ENCODE measurements at regions not wholly inside any gene's neighbourhood (a gene's known extent, or its start where the extent isn't known, plus 50 kb on each side); places are given as distances from the start of the nearest gene placed in this dataset.

DNA sequence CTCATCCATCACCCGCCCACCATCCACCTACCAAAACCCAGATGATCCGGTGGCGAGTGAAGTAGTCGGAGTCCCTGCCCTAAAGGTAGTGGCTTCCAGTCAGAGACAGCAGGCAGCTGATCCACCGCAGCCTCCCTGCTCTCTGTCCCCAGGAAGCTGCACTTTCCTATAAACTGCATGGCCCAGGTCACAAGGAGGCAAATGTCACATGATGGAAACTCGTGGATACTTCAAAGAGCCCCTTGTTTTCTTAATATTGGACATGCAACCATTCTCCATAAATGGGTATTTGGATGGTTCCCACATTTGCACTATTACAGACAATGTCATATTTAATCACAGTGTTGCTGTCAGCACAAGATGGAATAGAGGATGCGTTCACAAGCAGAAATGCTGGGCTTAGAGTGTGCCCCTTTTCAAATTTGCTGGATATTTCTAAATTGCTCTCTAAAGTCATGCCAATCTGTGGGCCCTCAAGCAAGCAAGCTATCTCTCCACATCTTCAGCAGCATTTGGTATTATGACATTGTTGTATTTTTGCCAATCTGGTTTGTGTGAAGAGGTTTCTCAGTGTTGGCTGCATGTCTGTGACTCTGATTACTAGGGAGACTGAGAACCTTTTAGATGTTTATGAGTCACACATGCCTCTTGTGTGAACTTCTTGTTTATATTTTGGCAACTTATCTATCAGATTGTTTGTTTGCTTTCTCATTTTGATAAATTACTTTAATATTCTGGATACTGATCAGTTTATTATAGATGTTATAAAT is 822.0 kb downstream of the TNS3 start:
- intact Hi-C loops (cut with micrococcal nuclease; ENCODE audit: unreplicated experiment) = loop anchor here (5.0 to 10.0 kb wide), 4 partner anchors 108 to 415 kb away; no protein-coding TSS in a partner anchor
- no peak for DNase-seq
- CTCF ChIA-PET = interaction anchor here (1.1 kb wide), 1 partner anchor 604 kb away, joined by 3 read pairs; no protein-coding TSS in a partner anchor

DNA sequence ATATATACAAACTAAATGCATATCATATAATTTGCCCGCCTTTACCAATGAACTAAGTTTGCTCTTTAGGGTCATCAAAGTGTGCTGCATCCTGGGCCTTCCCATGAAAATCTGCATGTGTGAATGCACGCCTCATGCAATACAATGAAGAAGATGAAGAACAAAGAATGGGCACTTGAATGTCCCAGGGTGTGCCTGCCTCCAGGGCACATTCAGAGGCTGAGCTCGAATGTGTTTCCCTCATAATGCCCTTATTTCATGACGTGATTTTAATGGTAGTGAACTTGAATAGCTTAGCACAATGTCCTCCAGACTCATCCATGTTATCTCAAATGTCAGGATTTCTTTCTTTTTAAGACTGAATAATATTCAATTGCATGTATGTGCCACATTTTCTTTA is 824.9 kb downstream of the TNS3 start:
- CTCF ChIA-PET = interaction anchor here (0.6 kb wide), 1 partner anchor 352 kb away, joined by 3 read pairs; no protein-coding TSS in a partner anchor
- Mint-ChIP-seq H3K4me1 (ENCODE audit: low read depth, unreplicated experiment) (peaks cover 15% of the 10 kb centered on the region), H3K27me3 (ENCODE audit: unreplicated experiment) (no peaks in the 10 kb centered on the region), H3K36me3 (ENCODE audit: insufficient read depth, unreplicated experiment) (peaks cover under 1% of the 10 kb centered on the region), H3K4me3 (ENCODE audit: low read depth, unreplicated experiment) (no peak overlapping the region), H3K27ac (ENCODE audit: unreplicated experiment) (no peak overlapping the region), H3K9me3 (ENCODE audit: low read depth, unreplicated experiment) (no peaks in the 10 kb centered on the region)
- no TSS peak for BruUV-seq (replicated peaks)
- intact Hi-C loops (cut with micrococcal nuclease; ENCODE audit: unreplicated experiment) = no loop called here
- DNase-seq = no peak
- TF ChIP-seq, protein P1, sequence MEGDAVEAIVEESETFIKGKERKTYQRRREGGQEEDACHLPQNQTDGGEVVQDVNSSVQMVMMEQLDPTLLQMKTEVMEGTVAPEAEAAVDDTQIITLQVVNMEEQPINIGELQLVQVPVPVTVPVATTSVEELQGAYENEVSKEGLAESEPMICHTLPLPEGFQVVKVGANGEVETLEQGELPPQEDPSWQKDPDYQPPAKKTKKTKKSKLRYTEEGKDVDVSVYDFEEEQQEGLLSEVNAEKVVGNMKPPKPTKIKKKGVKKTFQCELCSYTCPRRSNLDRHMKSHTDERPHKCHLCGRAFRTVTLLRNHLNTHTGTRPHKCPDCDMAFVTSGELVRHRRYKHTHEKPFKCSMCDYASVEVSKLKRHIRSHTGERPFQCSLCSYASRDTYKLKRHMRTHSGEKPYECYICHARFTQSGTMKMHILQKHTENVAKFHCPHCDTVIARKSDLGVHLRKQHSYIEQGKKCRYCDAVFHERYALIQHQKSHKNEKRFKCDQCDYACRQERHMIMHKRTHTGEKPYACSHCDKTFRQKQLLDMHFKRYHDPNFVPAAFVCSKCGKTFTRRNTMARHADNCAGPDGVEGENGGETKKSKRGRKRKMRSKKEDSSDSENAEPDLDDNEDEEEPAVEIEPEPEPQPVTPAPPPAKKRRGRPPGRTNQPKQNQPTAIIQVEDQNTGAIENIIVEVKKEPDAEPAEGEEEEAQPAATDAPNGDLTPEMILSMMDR (IDR thresholded peaks at IDR 0.05; ENCODE audit: unreplicated experiment) = no peak

More for the DNA sequence above, 822.0 kb downstream of the TNS3 start:
- Mint-ChIP-seq H3K36me3 (ENCODE audit: insufficient read depth, unreplicated experiment) (peaks cover 5% of the 10 kb centered on the region), H3K27me3 (ENCODE audit: unreplicated experiment) (no peaks in the 10 kb centered on the region), H3K9me3 (ENCODE audit: low read depth, unreplicated experiment) (peaks cover 2% of the 10 kb centered on the region), H3K4me1 (ENCODE audit: low read depth, unreplicated experiment) (peaks cover 33% of the 10 kb centered on the region), H3K4me3 (ENCODE audit: low read depth, unreplicated experiment) (no peak overlapping the region), H3K27ac (ENCODE audit: unreplicated experiment) (no peak overlapping the region)
- no TSS peak for BruUV-seq (replicated peaks)
- TF ChIP-seq, protein P1 (IDR thresholded peaks at IDR 0.05; ENCODE audit: unreplicated experiment) = no peak

DNA sequence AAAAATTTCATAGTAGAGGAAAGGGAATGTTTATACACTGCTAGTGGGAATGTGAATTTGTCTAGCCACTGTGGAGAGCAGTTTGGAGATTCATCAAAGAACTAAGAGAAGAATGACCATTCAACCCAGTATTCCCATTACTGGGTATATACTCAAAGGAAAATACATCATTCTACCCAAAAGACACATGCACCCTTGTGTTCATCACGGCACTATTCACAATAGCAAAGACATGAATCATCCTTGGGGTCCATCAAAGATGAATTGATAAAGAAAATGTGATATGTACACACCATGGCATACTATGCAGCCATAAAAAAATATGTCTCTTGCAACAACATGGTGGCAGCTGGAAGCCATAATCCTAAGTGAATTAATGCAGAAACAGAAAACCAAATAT is 825.7 kb downstream of the TNS3 start:
- Mint-ChIP-seq H3K27ac (ENCODE audit: unreplicated experiment) (no peak overlapping the region), H3K4me3 (ENCODE audit: low read depth, unreplicated experiment) (no peak overlapping the region), H3K27me3 (ENCODE audit: unreplicated experiment) (no peaks in the 10 kb centered on the region), H3K4me1 (ENCODE audit: low read depth, unreplicated experiment) (peaks cover 16% of the 10 kb centered on the region), H3K9me3 (ENCODE audit: low read depth, unreplicated experiment) (no peaks in the 10 kb centered on the region), H3K36me3 (ENCODE audit: insufficient read depth, unreplicated experiment) (peaks cover 5% of the 10 kb centered on the region)
- DNase-seq = no peak
- no TSS peak for BruUV-seq (replicated peaks)
- CTCF ChIA-PET = no interaction called here
- TF ChIP-seq, protein P1 (IDR thresholded peaks at IDR 0.05; ENCODE audit: unreplicated experiment) = no peak
- intact Hi-C loops (cut with micrococcal nuclease; ENCODE audit: unreplicated experiment) = no loop called here

DNA sequence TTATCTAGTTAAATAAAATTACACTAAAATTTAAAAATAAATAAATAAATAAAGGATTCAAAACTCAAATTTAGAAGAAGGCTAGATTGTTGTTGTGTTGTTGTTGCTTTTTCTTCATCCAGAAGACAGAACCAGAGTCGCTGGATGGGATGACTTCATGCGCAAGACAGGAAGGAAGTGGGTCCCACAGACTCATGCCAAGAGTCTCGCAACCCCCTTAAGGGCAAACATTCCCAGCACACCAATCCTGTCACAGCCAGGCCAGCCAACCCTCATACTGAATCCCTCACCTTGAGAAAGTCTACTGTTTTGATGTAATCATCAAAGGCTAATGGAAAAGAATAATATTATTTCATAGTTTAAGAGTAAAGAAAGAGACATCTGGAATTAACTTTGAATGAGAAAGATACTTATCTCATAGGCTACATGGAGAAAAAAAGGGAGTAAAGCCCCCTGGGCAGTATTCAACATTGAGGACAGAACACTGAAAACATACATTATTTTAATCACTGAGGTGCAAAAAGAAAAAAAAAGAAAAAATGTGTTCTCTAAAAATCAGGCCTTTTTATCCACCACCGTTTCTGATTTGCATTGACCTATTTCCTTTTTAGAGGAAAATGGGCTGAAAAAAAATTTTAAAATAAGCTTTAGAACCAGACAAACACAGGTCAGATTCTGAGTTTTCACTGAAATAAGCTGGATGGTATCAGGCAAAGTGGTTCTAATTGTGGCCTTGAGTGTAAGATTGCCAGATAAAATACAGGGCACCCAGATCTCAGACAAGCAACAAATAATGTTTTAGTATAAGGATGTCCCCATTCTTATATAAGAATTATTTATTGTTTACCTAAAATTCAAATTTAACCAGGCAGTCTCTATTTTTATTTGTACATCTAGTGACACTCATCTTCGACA is 826.5 kb downstream of the TNS3 start:
- CTCF ChIA-PET = no interaction called here
- BruUV-seq (replicated peaks) = no TSS peak

More for the DNA sequence above, 826.5 kb downstream of the TNS3 start:
- intact Hi-C loops (cut with micrococcal nuclease; ENCODE audit: unreplicated experiment) = no loop called here
- DNase-seq = no peak
- H3K4me3 Mint-ChIP-seq (ENCODE audit: low read depth, unreplicated experiment) = no peak overlapping the region
- peaks cover 5% of the 10 kb centered on the region for H3K36me3 Mint-ChIP-seq (ENCODE audit: insufficient read depth, unreplicated experiment)
- H3K9me3 Mint-ChIP-seq (ENCODE audit: low read depth, unreplicated experiment) = no peaks in the 10 kb centered on the region
- TF ChIP-seq, protein P1 (IDR thresholded peaks at IDR 0.05; ENCODE audit: unreplicated experiment) = no peak
- no peak overlapping the region for H3K27ac Mint-ChIP-seq (ENCODE audit: unreplicated experiment)
- H3K4me1 Mint-ChIP-seq (ENCODE audit: low read depth, unreplicated experiment) = peaks cover 16% of the 10 kb centered on the region
- H3K27me3 Mint-ChIP-seq (ENCODE audit: unreplicated experiment) = no peaks in the 10 kb centered on the region

All from Calu3 (cell line).